ENCODE measurements at regions not wholly inside any gene's neighbourhood (a gene's known extent, or its start where the extent isn't known, plus 50 kb on each side); places are given as distances from the start of the nearest gene placed in this dataset.

- TF ChIP-seq CTCF (IDR thresholded peaks at IDR 0.05) = no peak
- TF ChIP-seq EP300 (IDR thresholded peaks at IDR 0.05) = no peak
- no peak for TF ChIP-seq POLR2A (IDR thresholded peaks at IDR 0.05)
- TF ChIP-seq POLR2AphosphoS5 (IDR thresholded peaks at IDR 0.05) = no peak
Measured at GRCh38 chr4:180798036-180798577, 1445.1 kb upstream of the TENM3 start.
